LNCaP clone FGC (cell line): ENCODE measurements at regions not wholly inside any gene's neighbourhood (a gene's known extent, or its start where the extent isn't known, plus 50 kb on each side); places are given as distances from the start of the nearest gene placed in this dataset.
"Not testable (repeated sequence)": the region's sequence is repeated elsewhere in the genome, so short reads cannot be mapped to it uniquely, and the experiment has no call there.

Source experiments
- DNase-seq: peaks from one replicate; pipeline ENCODE4 v3.0.0-alpha.2; 2011; ENCODE audit warnings: low read depth
- H3K4me3 ChIP-seq: 2 replicates; pipeline ENCODE4 v1.5.1; 2011; ENCODE audit warnings: mild to moderate bottlenecking, low read depth, low read length, control low read depth
- CTCF ChIP-seq: IDR thresholded peaks from 2 replicates; pipeline ENCODE4 v1.5.1; 2012; ENCODE audit warnings: mild to moderate bottlenecking; ENCODE audit not compliant: control insufficient read depth, insufficient read depth; ENCODE audit errors: extremely low read depth

- DNase-seq: no peak
- H3K4me3 ChIP-seq: no peak overlapping the region
- no peak for TF ChIP-seq CTCF
These were observed 98.7 kb upstream of the SEMA3D start for GRCh38 chr7:85285527-85285926.

- H3K4me3 ChIP-seq: no peak overlapping the region
- no peak for DNase-seq
- no peak for TF ChIP-seq CTCF
These were observed 88.3 kb upstream of the SEMA3D start for GRCh38 chr7:85275204-85275603.

GRCh38 chr7:85274454-85274853, 87.6 kb upstream of the SEMA3D start:
- H3K4me3 ChIP-seq: no peak overlapping the region
- DNase-seq: no peak
- TF ChIP-seq CTCF: no peak

- H3K4me3 ChIP-seq: no peak overlapping the region
- DNase-seq: no peak
- TF ChIP-seq CTCF: no peak
These were observed 76.0 kb upstream of the SEMA3D start for GRCh38 chr7:85262891-85263290.

- DNase-seq: no peak
- no peak overlapping the region for H3K4me3 ChIP-seq
- no peak for TF ChIP-seq CTCF
These were observed 74.5 kb upstream of the SEMA3D start for GRCh38 chr7:85261336-85261735.

- not testable (repeated sequence) for DNase-seq, H3K4me3 ChIP-seq
These were observed 62.9 kb upstream of the SEMA3D start for GRCh38 chr7:85249787-85250186.

- TF ChIP-seq CTCF: no peak
- DNase-seq: no peak
- H3K4me3 ChIP-seq: no peak overlapping the region
These were observed 52.3 kb upstream of the SEMA3D start for GRCh38 chr7:85239109-85239508.

- no peak for DNase-seq
- TF ChIP-seq CTCF: no peak
- no peak overlapping the region for H3K4me3 ChIP-seq
These were observed 50.9 kb upstream of the SEMA3D start for GRCh38 chr7:85237721-85238120.
